Brain microvascular endothelial cell (primary cell): ENCODE measurements at regions not wholly inside any gene's neighbourhood (a gene's known extent, or its start where the extent isn't known, plus 50 kb on each side); places are given as distances from the start of the nearest gene placed in this dataset.
"Not testable (repeated sequence)": the region's sequence is repeated elsewhere in the genome, so short reads cannot be mapped to it uniquely, and the experiment has no call there.

Experiments used
- DNase-seq: peaks from one replicate; pipeline ENCODE4 v3.0.0-alpha.2; 2020
- H3K27ac ChIP-seq: fragments of 250-450 bp; sonication (Bioruptor Pico); 2 replicates; pipeline ENCODE4 v1.5.1; 2020; ENCODE audit warnings: mild to moderate bottlenecking, moderate library complexity
- H3K27me3 ChIP-seq: fragments of 250-450 bp; sonication (Bioruptor Pico); replicated peaks from 2 replicates; pipeline ENCODE4 v1.5.1; 2020; ENCODE audit warnings: mild to moderate bottlenecking
- H3K36me3 ChIP-seq: fragments of 250-450 bp; sonication (Bioruptor Pico); replicated peaks from 2 replicates; pipeline ENCODE4 v1.5.1; 2020; ENCODE audit warnings: mild to moderate bottlenecking
- H3K4me3 ChIP-seq: 2 replicates; pipeline ENCODE4 v1.5.1; 2011; ENCODE audit warnings: low read depth, mild to moderate bottlenecking, control low read depth, low read length, moderate library complexity
- CTCF ChIP-seq: IDR thresholded peaks from 2 replicates; pipeline ENCODE4 v1.5.1; 2011; ENCODE audit warnings: low read depth, mild to moderate bottlenecking, moderate library complexity, low read length, control low read depth, inconsistent platforms; ENCODE audit errors: missing control alignments
- in situ Hi-C: cut with HindIII; loops from 2 replicates; pipeline ENCODE4 v1.10.0; 2017; ENCODE audit warnings: low sequenced_read_pairs, low pct_ligation_motif_present

DNA sequence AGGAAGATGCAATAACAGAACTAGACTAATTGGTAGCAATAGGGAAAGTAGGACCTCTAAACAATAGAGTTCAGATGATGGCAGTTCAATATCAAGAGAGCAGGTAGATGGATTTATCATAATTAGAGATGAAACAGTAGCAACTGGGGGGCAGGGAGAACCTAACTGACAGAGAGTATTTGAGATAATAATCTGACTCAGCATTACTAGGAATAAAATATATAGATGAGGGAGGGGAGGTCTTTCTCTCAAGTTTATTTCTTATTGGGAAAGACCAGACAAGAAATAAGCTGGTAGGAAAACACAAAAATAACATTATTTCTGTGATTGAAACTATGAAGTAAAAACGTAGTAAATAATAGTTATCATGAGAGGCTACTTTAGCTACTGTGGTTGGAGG lies 1656.7 kb upstream of the B3GALT2 start:
- H3K36me3 ChIP-seq, result no peaks in the 10 kb centered on the region
- H3K27me3 ChIP-seq, result no peaks in the 10 kb centered on the region
- DNase-seq, result no peak
- H3K4me3 ChIP-seq, result no peak overlapping the region
- in situ Hi-C loops, result no loop called here
- no peak for TF ChIP-seq CTCF
- H3K27ac ChIP-seq, result no peak overlapping the region

GRCh38 chr1:194833111-194833510 lies 1646.7 kb upstream of the B3GALT2 start:
- in situ Hi-C loops, result no loop called here
- no peaks in the 10 kb centered on the region for H3K36me3 ChIP-seq
- TF ChIP-seq CTCF, result no peak

GRCh38 chr1:194831595-194831994 lies 1645.2 kb upstream of the B3GALT2 start:
- in situ Hi-C loops, result not testable (repeated sequence)

More at GRCh38 chr1:194833111-194833510, 1646.7 kb upstream of the B3GALT2 start:
- no peaks in the 10 kb centered on the region for H3K27me3 ChIP-seq
- H3K4me3 ChIP-seq, result no peak overlapping the region
- no peak for DNase-seq
- H3K27ac ChIP-seq, result no peak overlapping the region

DNA sequence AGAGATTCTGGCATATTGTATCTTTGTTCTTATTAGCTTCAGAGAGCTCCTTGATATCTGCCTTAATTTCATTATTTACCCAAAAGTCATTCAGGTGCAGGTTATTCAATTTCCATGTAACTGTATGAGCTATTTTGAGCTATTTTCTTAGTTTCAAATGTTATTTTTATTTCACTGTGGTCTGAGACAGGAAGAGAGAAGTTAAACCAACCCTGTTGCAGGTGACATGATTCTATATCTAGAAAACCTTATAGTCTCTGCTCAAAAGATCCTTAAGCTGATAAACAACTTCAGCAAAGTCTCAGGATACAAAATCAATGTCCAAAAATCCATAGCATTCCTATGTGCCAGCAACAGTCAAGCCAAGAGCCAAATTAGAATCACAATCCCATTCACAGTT lies 1644.0 kb upstream of the B3GALT2 start:
- DNase-seq, result no peak
- in situ Hi-C loops, result no loop called here
- Histone ChIP-seq H3K4me3 (no peak overlapping the region), H3K27me3 (no peaks in the 10 kb centered on the region), H3K27ac (no peak overlapping the region), H3K36me3 (no peaks in the 10 kb centered on the region)
- no peak for TF ChIP-seq CTCF

More at GRCh38 chr1:194831595-194831994, 1645.2 kb upstream of the B3GALT2 start:
- H3K36me3 ChIP-seq, DNase-seq, H3K27ac ChIP-seq, H3K4me3 ChIP-seq, H3K27me3 ChIP-seq: not testable (repeated sequence)

GRCh38 chr1:194829492-194829891 lies 1643.1 kb upstream of the B3GALT2 start:
- no peak for TF ChIP-seq CTCF
- peak; percentile 7 for DNase-seq
- in situ Hi-C loops, result no loop called here
- no peaks in the 10 kb centered on the region for H3K36me3 ChIP-seq
- H3K27me3 ChIP-seq, result no peaks in the 10 kb centered on the region
- no peak overlapping the region for H3K27ac ChIP-seq
- H3K4me3 ChIP-seq, result no peak overlapping the region

GRCh38 chr1:194825382-194825781 lies 1639.0 kb upstream of the B3GALT2 start:
- no peak for DNase-seq
- Histone ChIP-seq H3K36me3 (no peaks in the 10 kb centered on the region), H3K4me3 (no peak overlapping the region), H3K27ac (no peak overlapping the region), H3K27me3 (no peaks in the 10 kb centered on the region)
- peak; percentile 28 for TF ChIP-seq CTCF
- in situ Hi-C loops, result no loop called here
